Testis (tissue), 2 donors: ENCODE measurements at regions not wholly inside any gene's neighbourhood (a gene's known extent, or its start where the extent isn't known, plus 50 kb on each side); places are given as distances from the start of the nearest gene placed in this dataset.

Experiments
- CTCF ChIP-seq, 3 experiments: fragments of 450-650 bp in 2 of 3; fragments of 200-600 bp in 1 of 3; sonication (generic) in 1 of 3; IDR thresholded peaks; one replicate each; pipeline ENCODE4 v1.5.1; 2016 to 2019; ENCODE audit warnings: antibody characterized with exemption in 3 of 3, mild to moderate bottlenecking in 2 of 3, moderate library complexity in 1 of 3
- POLR2A ChIP-seq: fragments of 450-650 bp; IDR thresholded peaks from one replicate; pipeline ENCODE4 v1.6.1; 2017; ENCODE audit warnings: antibody characterized with exemption, mild to moderate bottlenecking, moderate library complexity

GRCh38 chr13:99043831-99044231 is 66.0 kb upstream of the DOCK9 start:
- TF ChIP-seq POLR2A (no peak), CTCF (IDR thresholded peaks at IDR 0.05) (no peak)
